ENCODE measurements at regions not wholly inside any gene's neighbourhood (a gene's known extent, or its start where the extent isn't known, plus 50 kb on each side); places are given as distances from the start of the nearest gene placed in this dataset.

DNA sequence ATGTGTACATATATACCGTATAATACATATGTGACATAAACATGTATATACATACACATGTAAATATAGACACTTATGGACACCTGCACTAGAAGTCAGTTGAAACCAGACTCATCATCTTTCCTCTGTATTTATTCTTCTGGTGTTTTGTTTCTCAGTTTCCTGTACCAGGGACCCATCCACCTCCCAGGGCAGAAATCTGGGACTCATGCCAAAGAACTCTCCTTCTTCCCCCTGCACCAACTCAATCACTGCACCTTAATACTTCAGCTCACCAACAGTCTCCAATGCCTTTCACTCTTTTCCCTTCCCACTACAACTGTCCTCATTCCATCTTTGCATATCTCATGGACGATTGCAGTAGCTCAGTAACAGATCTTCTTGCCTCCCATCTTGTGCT lies 428.0 kb downstream of the FBXO15 start:
- Histone ChIP-seq H3K18ac (ENCODE audit: low read depth in 1 of 2, low read length in 2 of 2) (no peak overlapping the region), H3K14ac (ENCODE audit: low read length in 2 of 2) (no peak overlapping the region), H3K27me3 (ENCODE audit: control insufficient read depth in 1 of 2, insufficient read depth in 1 of 2, low read length in 2 of 2) (no peaks in the 10 kb centered on the region), H3K4me3 (ENCODE audit: insufficient read depth in 1 of 2, low read depth in 1 of 2, low read length in 2 of 2) (no peak overlapping the region), H3K9ac (ENCODE audit: low read length) (no peak overlapping the region), H3K27ac (ENCODE audit: low read length, poor library complexity, severe bottlenecking) (no peak overlapping the region), H2AK5ac (ENCODE audit: low read length, severe bottlenecking) (no peak overlapping the region), H2BK15ac (ENCODE audit: low read depth, poor library complexity, severe bottlenecking) (no peak overlapping the region), H3K9me3 (ENCODE audit: control insufficient read depth, low read length) (peaks cover 8% of the 10 kb centered on the region), H2AFZ (ENCODE audit: low read depth, low read length) (no peak overlapping the region), H3K4me1 (ENCODE audit: control insufficient read depth, insufficient read depth, low read depth, low read length) (no peaks in the 10 kb centered on the region), H3K4ac (ENCODE audit: low read depth in 1 of 2, low read length in 2 of 2) (no peak overlapping the region), H4K8ac (ENCODE audit: low read length) (no peak overlapping the region), H3K4me2 (ENCODE audit: low read length, poor library complexity, severe bottlenecking) (no peak overlapping the region), H2BK120ac (ENCODE audit: low read depth, low read length) (no peak overlapping the region), H4K91ac (ENCODE audit: low read length) (no peak overlapping the region), H3K36me3 (ENCODE audit: control insufficient read depth in 1 of 2, insufficient read depth in 2 of 2, low read depth in 1 of 2, low read length in 2 of 2) (no peaks in the 10 kb centered on the region), H2BK12ac (ENCODE audit: low read length in 2 of 2) (no peak overlapping the region), H3K79me1 (replicated peaks; ENCODE audit: low read length, poor library complexity, severe bottlenecking) (no peaks in the 10 kb centered on the region), H3K23ac (ENCODE audit: low read length in 2 of 2) (no peak overlapping the region), H2BK5ac (ENCODE audit: low read depth, low read length, poor library complexity, severe bottlenecking) (no peak overlapping the region)
- 88% methylated on average over 1 of the region's 2 CpGs for WGBS
- DNase-seq: no peak

- no peak overlapping the region for H2BK120ac ChIP-seq (ENCODE audit: low read depth, low read length)
Observed at GRCh38 chr18:73717570-73717969, 430.1 kb downstream of the FBXO15 start.

DNA sequence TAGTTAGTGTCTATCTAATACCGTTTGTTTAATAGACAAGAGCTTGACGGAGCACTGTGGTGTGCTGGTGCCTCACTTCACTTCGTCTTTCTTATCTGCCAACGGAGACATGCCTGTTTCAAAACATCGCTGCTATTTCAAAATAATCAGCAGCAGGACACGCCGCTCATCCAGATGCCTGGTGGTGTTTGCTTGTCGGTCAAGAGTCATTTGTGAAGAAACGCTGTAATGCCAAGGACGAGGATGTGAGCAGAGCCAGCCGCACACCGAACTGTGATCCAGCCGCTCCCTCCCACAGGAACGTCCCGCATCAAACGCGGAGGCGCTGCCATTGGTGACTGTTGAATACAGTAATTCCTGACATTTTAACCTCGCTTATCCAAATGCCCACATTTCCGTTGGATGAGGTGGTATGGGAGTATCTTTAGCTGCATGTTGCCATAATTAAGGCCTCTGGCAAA lies 432.4 kb downstream of the FBXO15 start:
- DNase-seq: peak; percentile 54
- Histone ChIP-seq H4K91ac (ENCODE audit: low read length) (no peak overlapping the region), H3K4me2 (ENCODE audit: low read length, poor library complexity, severe bottlenecking) (no peak overlapping the region), H4K8ac (ENCODE audit: low read length) (no peak overlapping the region), H2BK12ac (ENCODE audit: low read length in 2 of 2) (peak overlapping the region in 1 of 2 experiments; percentile 77), H3K79me1 (replicated peaks; ENCODE audit: low read length, poor library complexity, severe bottlenecking) (no peaks in the 10 kb centered on the region), H3K23ac (ENCODE audit: low read length in 2 of 2) (no peak overlapping the region), H2BK120ac (ENCODE audit: low read depth, low read length) (no peak overlapping the region), H2AFZ (ENCODE audit: low read depth, low read length) (peak overlapping the region; percentile 49), H3K9me3 (ENCODE audit: control insufficient read depth, low read length) (no peaks in the 10 kb centered on the region), H3K4me3 (ENCODE audit: insufficient read depth in 1 of 2, low read depth in 1 of 2, low read length in 2 of 2) (no peak overlapping the region), H3K14ac (ENCODE audit: low read length in 2 of 2) (peak overlapping the region in 1 of 2 experiments; percentile 86), H3K4me1 (ENCODE audit: control insufficient read depth, insufficient read depth, low read depth, low read length) (no peaks in the 10 kb centered on the region), H2BK15ac (ENCODE audit: low read depth, poor library complexity, severe bottlenecking) (no peak overlapping the region), H3K27me3 (ENCODE audit: control insufficient read depth in 1 of 2, insufficient read depth in 1 of 2, low read length in 2 of 2) (no peaks in the 10 kb centered on the region), H2AK5ac (ENCODE audit: low read length, severe bottlenecking) (no peak overlapping the region), H3K9ac (ENCODE audit: low read length) (no peak overlapping the region), H2BK5ac (ENCODE audit: low read depth, low read length, poor library complexity, severe bottlenecking) (no peak overlapping the region), H3K27ac (ENCODE audit: low read length, poor library complexity, severe bottlenecking) (no peak overlapping the region), H3K36me3 (ENCODE audit: control insufficient read depth in 1 of 2, insufficient read depth in 2 of 2, low read depth in 1 of 2, low read length in 2 of 2) (no peaks in the 10 kb centered on the region), H3K18ac (ENCODE audit: low read depth in 1 of 2, low read length in 2 of 2) (peak overlapping the region in 1 of 2 experiments; percentile 82), H3K4ac (ENCODE audit: low read depth in 1 of 2, low read length in 2 of 2) (no peak overlapping the region)
- 79% methylated on average over 18 of the region's 20 CpGs for WGBS

More at GRCh38 chr18:73717570-73717969, 430.1 kb downstream of the FBXO15 start:
- no peaks in the 10 kb centered on the region for H3K36me3 ChIP-seq (ENCODE audit: control insufficient read depth in 1 of 2, insufficient read depth in 2 of 2, low read depth in 1 of 2, low read length in 2 of 2)
- no peak overlapping the region for H2BK12ac ChIP-seq (ENCODE audit: low read length in 2 of 2)
- no peak overlapping the region for H4K91ac ChIP-seq (ENCODE audit: low read length)
- H3K14ac ChIP-seq (ENCODE audit: low read length in 2 of 2): no peak overlapping the region
- H3K4me3 ChIP-seq (ENCODE audit: insufficient read depth in 1 of 2, low read depth in 1 of 2, low read length in 2 of 2): no peak overlapping the region
- no peak overlapping the region for H2AK5ac ChIP-seq (ENCODE audit: low read length, severe bottlenecking)
- H3K23ac ChIP-seq (ENCODE audit: low read length in 2 of 2): no peak overlapping the region
- H3K9me3 ChIP-seq (ENCODE audit: control insufficient read depth, low read length): peaks cover 8% of the 10 kb centered on the region
- peak; percentile 24 for DNase-seq
- H3K4me2 ChIP-seq (ENCODE audit: low read length, poor library complexity, severe bottlenecking): no peak overlapping the region
- no peaks in the 10 kb centered on the region for H3K27me3 ChIP-seq (ENCODE audit: control insufficient read depth in 1 of 2, insufficient read depth in 1 of 2, low read length in 2 of 2)
- no peak overlapping the region for H2BK15ac ChIP-seq (ENCODE audit: low read depth, poor library complexity, severe bottlenecking)
- no CpG with 5 or more reads among the region's 1 CpG for WGBS
- H3K4ac ChIP-seq (ENCODE audit: low read depth in 1 of 2, low read length in 2 of 2): no peak overlapping the region
- no peak overlapping the region for H3K18ac ChIP-seq (ENCODE audit: low read depth in 1 of 2, low read length in 2 of 2)
- no peak overlapping the region for H3K27ac ChIP-seq (ENCODE audit: low read length, poor library complexity, severe bottlenecking)
- H3K9ac ChIP-seq (ENCODE audit: low read length): no peak overlapping the region
- H4K8ac ChIP-seq (ENCODE audit: low read length): no peak overlapping the region
- H3K79me1 ChIP-seq (replicated peaks; ENCODE audit: low read length, poor library complexity, severe bottlenecking): no peaks in the 10 kb centered on the region
- H2AFZ ChIP-seq (ENCODE audit: low read depth, low read length): no peak overlapping the region
- H2BK5ac ChIP-seq (ENCODE audit: low read depth, low read length, poor library complexity, severe bottlenecking): no peak overlapping the region
- no peaks in the 10 kb centered on the region for H3K4me1 ChIP-seq (ENCODE audit: control insufficient read depth, insufficient read depth, low read depth, low read length)

GRCh38 chr18:73714466-73714865 lies 433.2 kb downstream of the FBXO15 start:
- H3K14ac ChIP-seq (ENCODE audit: low read length in 2 of 2): no peak overlapping the region
- H2BK120ac ChIP-seq (ENCODE audit: low read depth, low read length): no peak overlapping the region
- no peak overlapping the region for H4K91ac ChIP-seq (ENCODE audit: low read length)
- H3K27me3 ChIP-seq (ENCODE audit: control insufficient read depth in 1 of 2, insufficient read depth in 1 of 2, low read length in 2 of 2): no peaks in the 10 kb centered on the region
- no peaks in the 10 kb centered on the region for H3K36me3 ChIP-seq (ENCODE audit: control insufficient read depth in 1 of 2, insufficient read depth in 2 of 2, low read depth in 1 of 2, low read length in 2 of 2)
- no peak for DNase-seq
- H3K27ac ChIP-seq (ENCODE audit: low read length, poor library complexity, severe bottlenecking): no peak overlapping the region
- no peak overlapping the region for H2AK5ac ChIP-seq (ENCODE audit: low read length, severe bottlenecking)
- H2BK12ac ChIP-seq (ENCODE audit: low read length in 2 of 2): no peak overlapping the region
- H3K4me2 ChIP-seq (ENCODE audit: low read length, poor library complexity, severe bottlenecking): no peak overlapping the region
- H3K18ac ChIP-seq (ENCODE audit: low read depth in 1 of 2, low read length in 2 of 2): peak overlapping the region in 1 of 2 experiments; percentile 20
- H3K9me3 ChIP-seq (ENCODE audit: control insufficient read depth, low read length): no peaks in the 10 kb centered on the region
- H3K4me3 ChIP-seq (ENCODE audit: insufficient read depth in 1 of 2, low read depth in 1 of 2, low read length in 2 of 2): no peak overlapping the region
- H2AFZ ChIP-seq (ENCODE audit: low read depth, low read length): no peak overlapping the region
- no peaks in the 10 kb centered on the region for H3K4me1 ChIP-seq (ENCODE audit: control insufficient read depth, insufficient read depth, low read depth, low read length)
- H3K79me1 ChIP-seq (replicated peaks; ENCODE audit: low read length, poor library complexity, severe bottlenecking): no peaks in the 10 kb centered on the region
- H2BK5ac ChIP-seq (ENCODE audit: low read depth, low read length, poor library complexity, severe bottlenecking): no peak overlapping the region
- H3K9ac ChIP-seq (ENCODE audit: low read length): no peak overlapping the region
- H4K8ac ChIP-seq (ENCODE audit: low read length): no peak overlapping the region
- WGBS: 74% methylated on average over 4 of the region's 6 CpGs
- H3K4ac ChIP-seq (ENCODE audit: low read depth in 1 of 2, low read length in 2 of 2): no peak overlapping the region
- H3K23ac ChIP-seq (ENCODE audit: low read length in 2 of 2): no peak overlapping the region
- no peak overlapping the region for H2BK15ac ChIP-seq (ENCODE audit: low read depth, poor library complexity, severe bottlenecking)
